Ovary (tissue), 3 donors: ENCODE measurements at regions not wholly inside any gene's neighbourhood (a gene's known extent, or its start where the extent isn't known, plus 50 kb on each side); places are given as distances from the start of the nearest gene placed in this dataset.

Experiments used
- CTCF ChIP-seq, 3 donors: fragments of 450-650 bp in 2 of 3; fragments of 200-600 bp in 1 of 3; IDR thresholded peaks; one replicate each; pipeline versions ENCODE4 v1.5.1 to v1.8.0; 2016 to 2022; ENCODE audit warnings: antibody characterized with exemption in 3 of 3, mild to moderate bottlenecking in 1 of 3
- EP300 ChIP-seq: sonication (generic); formaldehyde crosslinking; IDR thresholded peaks from one replicate; pipeline ENCODE4 v1.6.1; 2017; ENCODE audit warnings: antibody characterized with exemption
- POLR2A ChIP-seq: fragments of 450-650 bp; IDR thresholded peaks from one replicate; pipeline ENCODE4 v1.6.1; 2017; ENCODE audit warnings: antibody characterized with exemption, mild to moderate bottlenecking, moderate library complexity
- donor health status: DM: no; HTN: no; CAD: no.

- TF ChIP-seq CTCF (IDR thresholded peaks at IDR 0.05) (no peak), EP300 (no peak), POLR2A (no peak)
These were observed 630.4 kb downstream of the METTL15 start for GRCh38 chr11:28738549-28738948.
